ENCODE measurements at regions not wholly inside any gene's neighbourhood (a gene's known extent, or its start where the extent isn't known, plus 50 kb on each side); places are given as distances from the start of the nearest gene placed in this dataset.
"Not testable (repeated sequence)": the region's sequence is repeated elsewhere in the genome, so short reads cannot be mapped to it uniquely, and the experiment has no call there.

DNA sequence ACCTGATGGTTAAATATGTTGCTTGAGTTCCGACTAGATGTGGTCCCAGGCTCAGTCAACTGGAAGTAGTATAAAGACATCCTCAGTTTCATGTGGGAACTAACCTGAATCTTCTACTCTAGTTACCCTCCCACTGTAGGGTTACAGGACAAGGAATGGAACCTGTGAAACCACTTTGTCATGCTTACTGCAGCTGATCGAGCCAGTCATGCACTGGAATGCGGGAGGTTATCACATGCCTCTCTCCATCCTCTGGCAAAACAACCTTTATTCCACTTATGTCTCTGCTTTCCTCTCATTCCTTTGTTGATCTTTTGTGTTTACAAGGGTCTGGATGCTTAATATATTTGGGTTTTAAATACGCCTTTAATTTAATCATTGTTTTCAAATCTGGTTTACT is 111.9 kb upstream of the DDHD1 start:
- Histone ChIP-seq H3K27me3 (ENCODE audit: control insufficient read depth in 1 of 2, insufficient read depth in 2 of 2, low read length in 2 of 2) (no peaks in the 10 kb centered on the region), H3K4me3 (ENCODE audit: low read length in 2 of 2) (no peak overlapping the region), H3K9me3 (ENCODE audit: control insufficient read depth in 2 of 2, low read length in 2 of 2) (no peaks in the 10 kb centered on the region), H3K27ac (ENCODE audit: low read length) (no peak overlapping the region), H3K9ac (ENCODE audit: low read length in 2 of 2) (no peak overlapping the region), H3K36me3 (ENCODE audit: control insufficient read depth in 2 of 2, insufficient read depth in 2 of 2, low read length in 2 of 2) (no peaks in the 10 kb centered on the region), H3K4me1 (ENCODE audit: control insufficient read depth, insufficient read depth, low read length) (no peaks in the 10 kb centered on the region)

DNA sequence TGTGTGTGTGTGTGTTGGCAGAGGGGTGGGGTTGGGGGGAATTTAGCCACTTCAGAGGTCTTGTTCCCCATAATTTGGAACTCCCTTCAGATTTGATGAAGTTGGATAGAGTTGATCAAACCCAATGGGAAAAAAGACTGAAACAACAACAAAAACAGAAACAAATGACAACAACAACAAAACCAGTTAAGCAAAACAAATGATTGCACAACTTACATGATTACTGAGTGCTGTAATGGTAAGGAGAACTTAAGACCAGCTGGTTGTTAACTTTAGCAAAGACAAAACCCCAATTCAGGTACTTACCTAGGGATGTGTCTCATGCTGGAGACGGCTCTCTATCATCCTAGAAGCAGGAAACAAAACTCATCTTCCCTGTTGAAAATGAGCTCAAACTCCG is 107.8 kb upstream of the DDHD1 start:
- H3K9me3 ChIP-seq (ENCODE audit: control insufficient read depth in 2 of 2, low read length in 2 of 2) = no peaks in the 10 kb centered on the region
- H3K9ac ChIP-seq (ENCODE audit: low read length in 2 of 2) = no peak overlapping the region
- H3K36me3 ChIP-seq (ENCODE audit: control insufficient read depth in 2 of 2, insufficient read depth in 2 of 2, low read length in 2 of 2) = no peaks in the 10 kb centered on the region
- H3K4me1 ChIP-seq (ENCODE audit: control insufficient read depth, insufficient read depth, low read length) = no peaks in the 10 kb centered on the region
- H3K27me3 ChIP-seq (ENCODE audit: control insufficient read depth in 1 of 2, insufficient read depth in 2 of 2, low read length in 2 of 2) = no peaks in the 10 kb centered on the region
- no peak overlapping the region for H3K27ac ChIP-seq (ENCODE audit: low read length)
- H3K4me3 ChIP-seq (ENCODE audit: low read length in 2 of 2) = no peak overlapping the region

DNA sequence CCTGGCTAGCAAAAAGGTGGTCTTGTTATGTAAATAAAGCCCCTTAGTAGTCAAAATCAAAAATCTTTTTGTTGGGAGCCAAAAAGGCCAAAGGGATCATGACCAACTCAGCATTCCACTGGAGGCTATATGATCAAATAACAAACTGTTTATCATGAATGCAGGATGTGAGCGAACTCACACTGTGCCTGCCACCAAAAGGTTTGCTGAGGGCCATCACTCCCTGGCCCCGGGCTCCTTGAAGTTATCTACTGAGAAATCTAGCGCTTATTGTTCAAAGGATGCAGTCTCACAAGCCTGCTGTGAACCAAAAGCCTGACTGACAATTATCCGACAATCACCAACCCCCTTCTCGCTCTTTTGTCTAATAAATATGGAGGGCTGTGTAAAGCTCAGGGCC is 107.2 kb upstream of the DDHD1 start:
- Histone ChIP-seq H3K9me3 (ENCODE audit: control insufficient read depth in 2 of 2, low read length in 2 of 2) (no peaks in the 10 kb centered on the region), H3K27me3 (ENCODE audit: control insufficient read depth in 1 of 2, insufficient read depth in 2 of 2, low read length in 2 of 2) (no peaks in the 10 kb centered on the region), H3K4me3 (ENCODE audit: low read length in 2 of 2) (no peak overlapping the region), H3K9ac (ENCODE audit: low read length in 2 of 2) (no peak overlapping the region), H3K27ac (ENCODE audit: low read length) (no peak overlapping the region), H3K4me1 (ENCODE audit: control insufficient read depth, insufficient read depth, low read length) (no peaks in the 10 kb centered on the region), H3K36me3 (ENCODE audit: control insufficient read depth in 2 of 2, insufficient read depth in 2 of 2, low read length in 2 of 2) (no peaks in the 10 kb centered on the region)

DNA sequence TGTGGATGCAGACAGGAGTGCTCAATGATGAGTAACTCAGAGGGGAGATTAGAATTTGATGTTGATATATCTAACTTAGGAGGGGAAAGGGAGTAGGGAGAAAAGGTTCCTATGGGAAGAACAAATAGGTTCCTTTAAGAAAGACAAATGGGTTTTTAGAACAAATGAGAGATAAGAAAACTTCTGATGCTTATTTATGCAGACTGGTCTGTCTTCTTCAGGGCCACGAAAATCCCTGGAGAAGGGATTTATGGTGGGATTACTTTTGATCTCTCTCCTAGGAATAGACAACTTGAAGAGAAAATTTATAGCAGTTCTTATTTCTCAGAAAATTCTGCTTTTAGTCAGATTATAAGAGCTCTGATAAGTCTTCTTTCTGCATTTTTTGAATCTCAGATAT is 99.0 kb upstream of the DDHD1 start:
- Histone ChIP-seq H3K4me3 (ENCODE audit: low read length in 2 of 2) (no peak overlapping the region), H3K9ac (ENCODE audit: low read length in 2 of 2) (no peak overlapping the region), H3K9me3 (ENCODE audit: control insufficient read depth in 2 of 2, low read length in 2 of 2) (no peaks in the 10 kb centered on the region), H3K4me1 (ENCODE audit: control insufficient read depth, insufficient read depth, low read length) (peaks cover 2% of the 10 kb centered on the region), H3K27me3 (ENCODE audit: control insufficient read depth in 1 of 2, insufficient read depth in 2 of 2, low read length in 2 of 2) (no peaks in the 10 kb centered on the region), H3K36me3 (ENCODE audit: control insufficient read depth in 2 of 2, insufficient read depth in 2 of 2, low read length in 2 of 2) (no peaks in the 10 kb centered on the region), H3K27ac (ENCODE audit: low read length) (no peak overlapping the region)

DNA sequence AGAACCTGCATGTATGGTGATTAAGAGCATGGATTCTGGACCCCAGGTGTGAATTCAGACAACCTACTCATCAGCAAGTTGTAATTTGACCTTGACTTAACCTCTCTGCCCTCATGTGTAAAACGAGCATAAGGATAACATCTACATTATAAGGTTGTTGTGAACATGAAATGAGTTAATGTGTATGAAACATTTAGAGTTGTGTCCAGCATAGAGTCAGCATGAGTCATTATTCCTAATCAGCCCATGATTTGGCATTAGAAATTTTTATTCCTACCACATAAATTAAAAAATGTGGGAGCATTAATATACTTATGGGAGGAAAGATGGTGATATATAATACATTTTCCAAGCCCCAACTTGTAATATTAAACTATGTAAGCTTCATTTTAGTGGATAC is 95.9 kb upstream of the DDHD1 start:
- Histone ChIP-seq H3K9me3 (ENCODE audit: control insufficient read depth in 2 of 2, low read length in 2 of 2) (no peaks in the 10 kb centered on the region), H3K9ac (ENCODE audit: low read length in 2 of 2) (no peak overlapping the region), H3K4me3 (ENCODE audit: low read length in 2 of 2) (no peak overlapping the region), H3K27me3 (ENCODE audit: control insufficient read depth in 1 of 2, insufficient read depth in 2 of 2, low read length in 2 of 2) (no peaks in the 10 kb centered on the region), H3K27ac (ENCODE audit: low read length) (no peak overlapping the region), H3K4me1 (ENCODE audit: control insufficient read depth, insufficient read depth, low read length) (peaks cover 2% of the 10 kb centered on the region), H3K36me3 (ENCODE audit: control insufficient read depth in 2 of 2, insufficient read depth in 2 of 2, low read length in 2 of 2) (no peaks in the 10 kb centered on the region)

DNA sequence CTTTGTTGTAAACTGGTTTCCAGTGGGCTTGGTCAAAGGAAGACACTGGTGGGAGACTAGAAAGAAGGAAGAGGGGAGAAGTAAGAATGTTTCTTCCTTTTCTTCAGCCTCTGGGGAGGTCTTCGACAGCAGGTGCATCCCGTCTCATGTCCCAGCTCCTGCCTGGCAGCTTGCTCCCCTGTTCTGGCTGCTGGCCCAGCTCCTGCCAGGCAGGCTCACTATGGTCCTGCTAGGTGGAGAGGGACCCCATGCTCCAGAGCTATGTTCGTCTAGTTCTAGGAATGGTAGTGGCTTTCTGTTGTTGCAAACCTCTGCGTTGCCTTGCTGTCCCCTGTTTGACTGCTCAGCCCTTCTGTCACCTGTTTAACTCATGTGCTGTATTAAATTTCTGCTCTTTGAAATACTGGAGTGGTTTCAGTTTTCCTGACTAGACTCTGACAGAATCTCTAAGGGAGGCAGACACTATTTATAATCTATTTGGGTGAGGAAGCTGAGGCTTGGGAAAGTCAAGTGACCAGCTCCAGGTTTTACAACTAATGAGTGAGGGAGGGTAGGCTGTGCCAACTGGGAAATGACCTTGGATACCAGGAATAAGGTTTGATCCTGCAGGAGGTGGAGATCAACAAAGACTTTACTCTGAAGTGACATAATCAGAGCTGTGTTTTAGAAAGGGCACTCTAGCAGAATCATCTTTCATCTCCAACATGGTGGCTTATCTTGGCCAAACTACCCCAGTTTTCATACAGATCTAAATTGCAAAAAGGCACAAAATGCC is 94.7 kb upstream of the DDHD1 start:
- Histone ChIP-seq H3K9ac (ENCODE audit: low read length in 2 of 2) (no peak overlapping the region), H3K4me3 (ENCODE audit: low read length in 2 of 2) (no peak overlapping the region), H3K9me3 (ENCODE audit: control insufficient read depth in 2 of 2, low read length in 2 of 2) (no peaks in the 10 kb centered on the region), H3K27me3 (ENCODE audit: control insufficient read depth in 1 of 2, insufficient read depth in 2 of 2, low read length in 2 of 2) (no peaks in the 10 kb centered on the region), H3K27ac (ENCODE audit: low read length) (no peak overlapping the region), H3K36me3 (ENCODE audit: control insufficient read depth in 2 of 2, insufficient read depth in 2 of 2, low read length in 2 of 2) (no peaks in the 10 kb centered on the region), H3K4me1 (ENCODE audit: control insufficient read depth, insufficient read depth, low read length) (peaks cover 2% of the 10 kb centered on the region)

DNA sequence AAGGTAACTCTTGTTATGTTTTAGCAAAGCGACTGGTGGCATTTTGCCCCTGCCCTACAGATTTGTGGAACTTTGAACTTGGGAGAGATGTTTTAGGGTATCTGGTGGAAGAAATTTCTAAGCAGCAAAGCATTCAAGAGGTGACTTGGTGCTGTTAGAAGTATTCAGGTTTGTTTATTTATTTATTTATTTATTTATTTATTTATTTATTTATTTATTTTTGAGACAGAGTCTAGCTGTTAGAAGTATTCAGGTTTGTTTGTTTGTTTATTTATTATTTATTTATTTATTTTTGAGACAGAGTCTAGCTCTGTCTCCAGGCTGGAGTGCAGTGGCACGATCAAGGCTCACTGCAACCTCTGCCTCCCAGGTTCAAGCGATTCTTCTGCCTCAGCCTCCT is 89.8 kb upstream of the DDHD1 start:
- H3K27me3 ChIP-seq (ENCODE audit: control insufficient read depth in 1 of 2, insufficient read depth in 2 of 2, low read length in 2 of 2) = not testable (repeated sequence)

DNA sequence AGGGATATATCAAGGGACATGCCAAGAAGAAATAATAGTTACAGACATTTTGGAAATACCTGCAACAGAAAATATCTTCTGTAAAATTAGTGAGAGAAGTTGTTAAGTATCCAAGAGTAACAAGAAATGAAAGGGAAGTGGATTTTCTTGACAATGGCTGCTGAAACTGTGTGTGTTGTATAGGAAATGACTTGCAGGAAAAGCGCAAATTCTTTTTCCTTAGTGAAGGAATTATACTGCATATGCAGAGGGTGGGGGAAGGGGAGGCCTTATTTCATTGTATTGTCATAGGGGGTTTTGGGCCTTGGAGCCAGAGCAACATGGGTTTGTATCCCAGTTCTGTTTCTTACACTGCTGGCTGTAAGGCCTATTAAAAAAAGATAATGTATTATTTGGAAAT is 84.4 kb upstream of the DDHD1 start:
- Histone ChIP-seq H3K27ac (ENCODE audit: low read length) (no peak overlapping the region), H3K4me1 (ENCODE audit: control insufficient read depth, insufficient read depth, low read length) (no peaks in the 10 kb centered on the region), H3K4me3 (ENCODE audit: low read length in 2 of 2) (no peak overlapping the region), H3K9ac (ENCODE audit: low read length in 2 of 2) (no peak overlapping the region), H3K9me3 (ENCODE audit: control insufficient read depth in 2 of 2, low read length in 2 of 2) (no peaks in the 10 kb centered on the region), H3K27me3 (ENCODE audit: control insufficient read depth in 1 of 2, insufficient read depth in 2 of 2, low read length in 2 of 2) (no peaks in the 10 kb centered on the region), H3K36me3 (ENCODE audit: control insufficient read depth in 2 of 2, insufficient read depth in 2 of 2, low read length in 2 of 2) (no peaks in the 10 kb centered on the region)

More for the DNA sequence above, 89.8 kb upstream of the DDHD1 start:
- H3K9me3 ChIP-seq (ENCODE audit: control insufficient read depth in 2 of 2, low read length in 2 of 2); H3K27ac ChIP-seq (ENCODE audit: low read length); H3K4me1 ChIP-seq (ENCODE audit: control insufficient read depth, insufficient read depth, low read length); H3K36me3 ChIP-seq (ENCODE audit: control insufficient read depth in 2 of 2, insufficient read depth in 2 of 2, low read length in 2 of 2); H3K9ac ChIP-seq (ENCODE audit: low read length in 2 of 2); H3K4me3 ChIP-seq (ENCODE audit: low read length in 2 of 2): not testable (repeated sequence)

DNA sequence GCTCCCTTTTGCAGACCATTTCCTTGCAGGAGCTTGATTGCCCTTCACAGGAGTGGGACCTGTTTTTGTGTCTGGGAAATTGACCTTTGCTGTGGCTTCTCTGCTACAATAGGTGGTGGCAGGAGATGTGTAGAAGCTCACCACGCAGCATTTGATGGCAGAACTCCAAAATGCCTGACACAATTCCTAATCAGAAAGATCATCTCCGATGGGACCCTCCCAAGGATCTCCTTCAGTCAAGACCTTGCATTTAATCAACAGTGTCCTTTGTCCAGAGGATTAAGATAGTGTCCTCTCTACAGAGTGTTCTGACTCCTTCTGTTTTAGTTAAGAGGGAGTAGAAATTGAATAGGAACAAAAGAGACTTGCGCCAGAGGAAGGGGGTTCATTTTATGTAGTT is 83.6 kb upstream of the DDHD1 start:
- Histone ChIP-seq H3K4me1 (ENCODE audit: control insufficient read depth, insufficient read depth, low read length) (no peaks in the 10 kb centered on the region), H3K9ac (ENCODE audit: low read length in 2 of 2) (no peak overlapping the region), H3K27me3 (ENCODE audit: control insufficient read depth in 1 of 2, insufficient read depth in 2 of 2, low read length in 2 of 2) (no peaks in the 10 kb centered on the region), H3K9me3 (ENCODE audit: control insufficient read depth in 2 of 2, low read length in 2 of 2) (no peaks in the 10 kb centered on the region), H3K36me3 (ENCODE audit: control insufficient read depth in 2 of 2, insufficient read depth in 2 of 2, low read length in 2 of 2) (no peaks in the 10 kb centered on the region), H3K27ac (ENCODE audit: low read length) (no peak overlapping the region), H3K4me3 (ENCODE audit: low read length in 2 of 2) (no peak overlapping the region)

DNA sequence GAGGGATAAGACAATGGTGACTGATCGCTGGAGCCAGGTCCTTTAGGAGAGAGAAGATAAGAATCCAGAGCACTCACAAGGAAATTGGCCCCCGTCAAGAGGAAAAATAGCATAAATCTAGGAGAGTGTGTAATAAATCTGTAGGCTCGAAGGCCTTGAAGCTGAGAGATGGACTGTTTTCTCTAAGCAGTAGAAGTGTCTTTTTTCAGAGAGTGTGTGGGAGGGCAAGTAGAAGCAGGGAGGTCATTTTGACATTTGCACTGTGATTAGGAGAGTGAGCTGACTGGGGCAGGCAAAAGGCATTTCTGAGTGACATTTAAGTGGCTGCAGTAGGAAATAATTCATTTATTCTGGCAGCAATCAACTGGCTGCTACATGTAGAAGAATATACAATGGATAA is 78.0 kb upstream of the DDHD1 start:
- H3K4me3 ChIP-seq (ENCODE audit: low read length in 2 of 2) = no peak overlapping the region
- H3K9ac ChIP-seq (ENCODE audit: low read length in 2 of 2) = no peak overlapping the region
- H3K27ac ChIP-seq (ENCODE audit: low read length) = no peak overlapping the region
- no peaks in the 10 kb centered on the region for H3K4me1 ChIP-seq (ENCODE audit: control insufficient read depth, insufficient read depth, low read length)
- no peaks in the 10 kb centered on the region for H3K27me3 ChIP-seq (ENCODE audit: control insufficient read depth in 1 of 2, insufficient read depth in 2 of 2, low read length in 2 of 2)
- no peaks in the 10 kb centered on the region for H3K36me3 ChIP-seq (ENCODE audit: control insufficient read depth in 2 of 2, insufficient read depth in 2 of 2, low read length in 2 of 2)
- H3K9me3 ChIP-seq (ENCODE audit: control insufficient read depth in 2 of 2, low read length in 2 of 2) = no peaks in the 10 kb centered on the region

DNA sequence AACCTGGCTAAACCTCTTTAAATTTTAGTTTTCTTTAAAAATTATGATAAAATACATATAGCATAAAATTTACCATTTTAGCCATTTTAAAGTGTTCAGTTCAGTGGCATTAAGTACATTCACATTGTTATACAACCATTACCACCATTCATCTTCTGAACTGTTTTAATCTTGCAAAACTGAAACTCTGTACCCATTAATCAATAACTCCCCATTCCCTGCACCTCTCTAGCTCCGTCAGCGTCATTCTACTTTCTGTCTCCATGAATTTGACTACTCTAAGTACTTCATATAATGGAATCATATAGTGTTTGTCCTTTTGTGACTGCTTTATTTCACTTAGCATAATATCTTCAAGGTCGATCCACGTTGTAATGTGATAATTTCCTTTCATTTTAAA is 75.8 kb upstream of the DDHD1 start:
- Histone ChIP-seq H3K4me3 (ENCODE audit: low read length in 2 of 2) (no peak overlapping the region), H3K4me1 (ENCODE audit: control insufficient read depth, insufficient read depth, low read length) (no peaks in the 10 kb centered on the region), H3K9ac (ENCODE audit: low read length in 2 of 2) (no peak overlapping the region), H3K9me3 (ENCODE audit: control insufficient read depth in 2 of 2, low read length in 2 of 2) (no peaks in the 10 kb centered on the region), H3K27ac (ENCODE audit: low read length) (no peak overlapping the region), H3K27me3 (ENCODE audit: control insufficient read depth in 1 of 2, insufficient read depth in 2 of 2, low read length in 2 of 2) (no peaks in the 10 kb centered on the region), H3K36me3 (ENCODE audit: control insufficient read depth in 2 of 2, insufficient read depth in 2 of 2, low read length in 2 of 2) (no peaks in the 10 kb centered on the region)
